HEK293 (cell line): ENCODE measurements at regions not wholly inside any gene's neighbourhood (a gene's known extent, or its start where the extent isn't known, plus 50 kb on each side); places are given as distances from the start of the nearest gene placed in this dataset.

Source experiments
- CTCF ChIP-seq: fragments of 450-650 bp; formaldehyde crosslinking; IDR thresholded peaks from 2 replicates; pipeline ENCODE4 v1.5.1; 2016; ENCODE audit warnings: missing biosample characterization, missing genetic modification characterization
- ELK4 ChIP-seq: IDR thresholded peaks from 2 replicates; pipeline ENCODE4 v1.6.1; 2011; ENCODE audit warnings: mild to moderate bottlenecking, low read depth, low read length, borderline replicate concordance
- SCRT1 ChIP-seq: fragments of 450-650 bp; formaldehyde crosslinking; IDR thresholded peaks from 2 replicates; pipeline ENCODE4 v1.5.1; 2016; ENCODE audit warnings: missing biosample characterization, missing genetic modification characterization, borderline replicate concordance
- ZFP37 ChIP-seq: fragments of 450-650 bp; formaldehyde crosslinking; IDR thresholded peaks from 2 replicates; pipeline ENCODE4 v1.5.1; 2016; ENCODE audit warnings: missing biosample characterization, missing genetic modification characterization
- ZNF121 ChIP-seq: fragments of 450-650 bp; formaldehyde crosslinking; IDR thresholded peaks from 2 replicates; pipeline ENCODE4 v1.5.1; 2016; ENCODE audit warnings: missing biosample characterization, missing genetic modification characterization
- ZNF175 ChIP-seq: fragments of 450-650 bp; formaldehyde crosslinking; IDR thresholded peaks from 2 replicates; pipeline ENCODE4 v1.5.1; 2016; ENCODE audit warnings: missing biosample characterization, missing genetic modification characterization
- ZNF280C ChIP-seq: fragments of 450-650 bp; formaldehyde crosslinking; IDR thresholded peaks from 2 replicates; pipeline ENCODE4 v1.5.1; 2016; ENCODE audit warnings: missing biosample characterization, missing genetic modification characterization
- ZNF571 ChIP-seq: fragments of 450-650 bp; formaldehyde crosslinking; IDR thresholded peaks from 2 replicates; pipeline ENCODE4 v1.5.0; 2017; ENCODE audit warnings: missing biosample characterization, missing genetic modification characterization
- ZNF776 ChIP-seq: fragments of 450-650 bp; formaldehyde crosslinking; IDR thresholded peaks from 2 replicates; pipeline ENCODE4 v1.5.0; 2017; ENCODE audit warnings: missing biosample characterization, missing genetic modification characterization, borderline replicate concordance
- ZNF837 ChIP-seq: fragments of 450-650 bp; formaldehyde crosslinking; IDR thresholded peaks from 2 replicates; pipeline ENCODE4 v1.5.1; 2016; ENCODE audit warnings: missing biosample characterization, missing genetic modification characterization

- TF ChIP-seq CTCF (no peak), ZNF837 (tag by site-specific recombination) (no peak), ZNF280C (tag by site-specific recombination) (no peak), ZNF175 (no peak), ZNF121 (no peak), ELK4 (no peak), ZNF776 (no peak), ZNF571 (tag by site-specific recombination) (no peak), SCRT1 (no peak), ZFP37 (no peak)
Measured at GRCh38 chr2:228446734-228447133, 265.2 kb upstream of the SPHKAP start.
